DND-41 (cell line): ENCODE measurements at regions not wholly inside any gene's neighbourhood (a gene's known extent, or its start where the extent isn't known, plus 50 kb on each side); places are given as distances from the start of the nearest gene placed in this dataset.

Experiments used
- EZH2 ChIP-seq: IDR thresholded peaks from 3 replicates; pipeline ENCODE4 v1.6.1; 2012; ENCODE audit warnings: borderline replicate concordance, low read depth, mild to moderate bottlenecking, moderate library complexity, low read length, inconsistent platforms; ENCODE audit not compliant: severe bottlenecking
- TF ChIP-seq, protein P1 (sequence below): IDR thresholded peaks from 2 replicates; pipeline ENCODE4 v1.5.1; 2012; ENCODE audit warnings: borderline replicate concordance, low read length, moderate library complexity, mild to moderate bottlenecking; ENCODE audit not compliant: poor library complexity, severe bottlenecking; ENCODE audit errors: extremely low read depth

DNA sequence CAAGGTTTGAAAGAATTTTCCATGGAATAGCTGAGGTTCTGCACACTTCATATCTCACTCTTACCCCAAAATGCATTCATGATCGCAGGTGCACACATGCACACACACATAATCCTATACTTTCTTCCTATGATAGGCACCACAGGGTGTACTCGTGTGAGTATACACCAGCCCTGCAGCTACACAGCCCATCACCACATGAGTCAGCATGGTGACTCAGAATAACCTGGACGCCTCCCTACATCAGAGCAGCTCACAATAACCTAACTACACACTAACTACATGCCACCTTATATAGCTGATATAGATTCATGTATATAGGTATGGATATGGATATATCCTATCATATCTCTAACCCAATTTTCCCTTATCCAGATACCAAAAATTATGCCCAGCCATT is 850.2 kb upstream of the TMEM132C start:
- TF ChIP-seq, protein P1, sequence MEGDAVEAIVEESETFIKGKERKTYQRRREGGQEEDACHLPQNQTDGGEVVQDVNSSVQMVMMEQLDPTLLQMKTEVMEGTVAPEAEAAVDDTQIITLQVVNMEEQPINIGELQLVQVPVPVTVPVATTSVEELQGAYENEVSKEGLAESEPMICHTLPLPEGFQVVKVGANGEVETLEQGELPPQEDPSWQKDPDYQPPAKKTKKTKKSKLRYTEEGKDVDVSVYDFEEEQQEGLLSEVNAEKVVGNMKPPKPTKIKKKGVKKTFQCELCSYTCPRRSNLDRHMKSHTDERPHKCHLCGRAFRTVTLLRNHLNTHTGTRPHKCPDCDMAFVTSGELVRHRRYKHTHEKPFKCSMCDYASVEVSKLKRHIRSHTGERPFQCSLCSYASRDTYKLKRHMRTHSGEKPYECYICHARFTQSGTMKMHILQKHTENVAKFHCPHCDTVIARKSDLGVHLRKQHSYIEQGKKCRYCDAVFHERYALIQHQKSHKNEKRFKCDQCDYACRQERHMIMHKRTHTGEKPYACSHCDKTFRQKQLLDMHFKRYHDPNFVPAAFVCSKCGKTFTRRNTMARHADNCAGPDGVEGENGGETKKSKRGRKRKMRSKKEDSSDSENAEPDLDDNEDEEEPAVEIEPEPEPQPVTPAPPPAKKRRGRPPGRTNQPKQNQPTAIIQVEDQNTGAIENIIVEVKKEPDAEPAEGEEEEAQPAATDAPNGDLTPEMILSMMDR = no peak
- TF ChIP-seq EZH2 = no peak
